SU-DHL-6 (cell line): ENCODE measurements at regions not wholly inside any gene's neighbourhood (a gene's known extent, or its start where the extent isn't known, plus 50 kb on each side); places are given as distances from the start of the nearest gene placed in this dataset.

Source experiments
- H2AFZ ChIP-seq: fragments of 200-600 bp; sonication (generic); 2 replicates; pipeline ENCODE4 v1.6.1; 2014; ENCODE audit warnings: low read depth, mild to moderate bottlenecking, moderate library complexity, mixed read lengths, antibody characterized with exemption, low read length; ENCODE audit not compliant: severe bottlenecking
- H3F3A ChIP-seq: fragments of 200-600 bp; shearing (Covaris generic); 2 replicates; pipeline ENCODE4 v1.6.0; 2016; ENCODE audit warnings: antibody characterized with exemption, mild to moderate bottlenecking; ENCODE audit not compliant: insufficient read depth
- H3K27ac ChIP-seq: fragments of 200-600 bp; sonication (generic); 2 replicates; pipeline ENCODE4 v1.5.1; 2016; ENCODE audit warnings: low read depth, mild to moderate bottlenecking, low read length, moderate library complexity, mixed read lengths
- H3K27me3 ChIP-seq: fragments of 200-600 bp; sonication (generic), shearing (Covaris generic); 2 replicates; pipeline ENCODE4 v1.6.0; 2014; ENCODE audit warnings: mild to moderate bottlenecking, low read length
- H3K36me3 ChIP-seq: fragments of 200-600 bp; sonication (generic); 2 replicates; pipeline ENCODE4 v1.6.1; 2014; ENCODE audit warnings: mild to moderate bottlenecking, low read length, mixed read lengths
- H3K4me2 ChIP-seq: fragments of 300-600, 200-600 bp; shearing (Covaris generic), sonication (generic); 2 replicates; pipeline ENCODE4 v1.6.0; 2014; ENCODE audit warnings: low read length, low read depth, mild to moderate bottlenecking; ENCODE audit not compliant: poor library complexity, severe bottlenecking
- H3K4me3 ChIP-seq: fragments of 200-600 bp; sonication (generic); 2 replicates; pipeline ENCODE4 v1.5.1; 2014; ENCODE audit warnings: antibody characterized with exemption, low read length, mild to moderate bottlenecking, mixed read lengths; ENCODE audit not compliant: insufficient read depth, poor library complexity, severe bottlenecking
- H3K79me2 ChIP-seq: fragments of 200-600 bp; sonication (generic); 2 replicates; pipeline ENCODE4 v1.6.1; 2014; ENCODE audit warnings: mild to moderate bottlenecking, low read length, moderate library complexity; ENCODE audit not compliant: insufficient read depth
- H3K9ac ChIP-seq: fragments of 200-600 bp; sonication (generic); 2 replicates; pipeline ENCODE4 v1.7.0; 2014; ENCODE audit warnings: mild to moderate bottlenecking, low read length
- H3K9me2 ChIP-seq: fragments of 200-600 bp; sonication (generic); replicated peaks from 2 replicates; pipeline ENCODE4 v1.6.1; 2014; ENCODE audit warnings: low read length; ENCODE audit not compliant: insufficient read depth
- H3K9me3 ChIP-seq: fragments of 200-600 bp; sonication (generic); 2 replicates; pipeline ENCODE4 v1.6.1; 2014; ENCODE audit warnings: low read length, mixed read lengths; ENCODE audit not compliant: insufficient read depth
- H4K20me1 ChIP-seq: fragments of 200-600 bp; sonication (generic); 2 replicates; pipeline ENCODE4 v1.6.1; 2014; ENCODE audit warnings: low read depth, mild to moderate bottlenecking, antibody characterized with exemption, low read length, moderate library complexity, mixed read lengths
- CTCF ChIP-seq: fragments of 200-600 bp; sonication (generic); IDR thresholded peaks from one replicate; pipeline ENCODE4 v1.5.1; 2017; ENCODE audit warnings: antibody characterized with exemption, mild to moderate bottlenecking, low read length, moderate library complexity; ENCODE audit not compliant: insufficient read depth, poor library complexity, severe bottlenecking
- EZH2phosphoT487 ChIP-seq: fragments of 200-600 bp; sonication (generic), shearing (Covaris generic); conservative IDR thresholded peaks from 2 replicates; pipeline ENCODE4 v1.6.1; 2018; ENCODE audit warnings: mild to moderate bottlenecking, antibody characterized with exemption, low read length, moderate library complexity, mixed read lengths

GRCh38 chr3:162612991-162613390 lies 1116.4 kb downstream of the OTOL1 start:
- TF ChIP-seq CTCF = no peak
- no peak for TF ChIP-seq EZH2phosphoT487
- Histone ChIP-seq H3K4me3 (no peak overlapping the region), H3K36me3 (no peaks in the 10 kb centered on the region), H3K4me2 (no peak overlapping the region), H2AFZ (no peak overlapping the region), H3K9me3 (no peaks in the 10 kb centered on the region), H3F3A (no peaks in the 10 kb centered on the region), H3K27ac (no peak overlapping the region), H3K27me3 (no peaks in the 10 kb centered on the region), H3K9me2 (no peaks in the 10 kb centered on the region), H3K79me2 (no peaks in the 10 kb centered on the region), H4K20me1 (no peaks in the 10 kb centered on the region), H3K9ac (no peak overlapping the region)

GRCh38 chr3:162626172-162626571 lies 1129.6 kb downstream of the OTOL1 start:
- Histone ChIP-seq H3K9me3 (no peaks in the 10 kb centered on the region), H3K36me3 (no peaks in the 10 kb centered on the region), H4K20me1 (no peaks in the 10 kb centered on the region), H3K9ac (no peak overlapping the region), H3K4me2 (no peak overlapping the region), H3K27me3 (no peaks in the 10 kb centered on the region), H3K4me3 (no peak overlapping the region), H3K79me2 (no peaks in the 10 kb centered on the region), H3K27ac (no peak overlapping the region), H3F3A (no peaks in the 10 kb centered on the region), H3K9me2 (no peaks in the 10 kb centered on the region), H2AFZ (no peak overlapping the region)
- TF ChIP-seq EZH2phosphoT487 (no peak), CTCF (no peak)

GRCh38 chr3:162628531-162628930 lies 1131.9 kb downstream of the OTOL1 start:
- Histone ChIP-seq H3K27ac (no peak overlapping the region), H3K36me3 (no peaks in the 10 kb centered on the region)
- TF ChIP-seq CTCF (no peak), EZH2phosphoT487 (no peak)

More at GRCh38 chr3:162628531-162628930, 1131.9 kb downstream of the OTOL1 start:
- no peaks in the 10 kb centered on the region for H4K20me1 ChIP-seq
- H3K27me3 ChIP-seq = no peaks in the 10 kb centered on the region
- no peak overlapping the region for H2AFZ ChIP-seq
- no peak overlapping the region for H3K9ac ChIP-seq
- H3K4me2 ChIP-seq = no peak overlapping the region
- no peaks in the 10 kb centered on the region for H3K9me3 ChIP-seq
- H3K4me3 ChIP-seq = no peak overlapping the region
- H3F3A ChIP-seq = no peaks in the 10 kb centered on the region
- no peaks in the 10 kb centered on the region for H3K9me2 ChIP-seq
- no peaks in the 10 kb centered on the region for H3K79me2 ChIP-seq
